Hindlimb muscle (tissue), 1 donor: ENCODE measurements at regions not wholly inside any gene's neighbourhood (a gene's known extent, or its start where the extent isn't known, plus 50 kb on each side); places are given as distances from the start of the nearest gene placed in this dataset.
A peak's percentile ranks its signal among the peaks of the same experiment; 100 is the strongest.

ENCODE experiments used
- DNase-seq: peaks from one replicate; pipeline ENCODE4 v3.0.0-alpha.2; 2013

DNA sequence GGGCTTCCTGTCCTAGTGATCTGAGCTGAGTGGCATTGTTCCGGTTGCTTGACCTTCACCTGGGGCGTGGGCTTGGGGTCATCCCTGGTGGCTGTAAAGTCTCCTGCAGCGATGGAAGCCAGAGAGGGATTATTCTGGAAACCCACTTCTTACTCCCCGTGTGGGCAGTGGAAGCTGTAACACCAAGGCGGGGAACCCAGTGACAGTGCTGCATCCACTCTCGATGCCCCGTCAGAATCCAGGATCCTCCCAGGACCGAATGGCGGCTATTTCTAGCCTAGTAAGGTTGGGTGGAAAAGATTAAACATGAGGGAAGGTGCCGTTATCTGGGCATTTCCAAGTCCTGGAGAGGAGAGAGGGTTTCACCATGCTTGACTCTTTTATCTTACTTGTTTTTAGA is 280.6 kb downstream of the ZNF536 start:
- DNase-seq, result no peak

- DNase-seq, result no peak
Measured at GRCh38 chr19:30651691-30652090, 279.5 kb downstream of the ZNF536 start.

DNA sequence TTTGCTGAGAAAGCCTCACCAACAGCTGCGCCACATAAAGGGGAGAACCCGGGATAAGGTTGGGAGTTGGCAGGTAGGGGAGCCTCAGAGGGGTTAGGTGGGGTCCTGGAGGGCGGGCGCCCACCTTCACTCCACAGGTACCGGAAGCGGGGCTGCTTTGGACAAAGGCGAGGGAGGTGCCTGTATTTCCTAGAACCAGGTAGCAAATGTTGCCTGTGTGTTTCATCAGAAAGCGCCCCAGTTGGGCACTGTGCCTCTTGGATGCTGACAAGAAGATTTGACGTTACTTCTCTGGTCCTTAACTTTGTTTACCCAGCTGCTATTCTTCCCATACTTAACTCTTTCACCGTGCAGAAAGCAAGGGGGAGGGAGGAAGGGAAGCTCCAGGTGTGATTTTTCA is 278.9 kb downstream of the ZNF536 start:
- no peak for DNase-seq

- DNase-seq, result peak; percentile 63
Measured at GRCh38 chr19:30649934-30650614, 277.9 kb downstream of the ZNF536 start.

DNA sequence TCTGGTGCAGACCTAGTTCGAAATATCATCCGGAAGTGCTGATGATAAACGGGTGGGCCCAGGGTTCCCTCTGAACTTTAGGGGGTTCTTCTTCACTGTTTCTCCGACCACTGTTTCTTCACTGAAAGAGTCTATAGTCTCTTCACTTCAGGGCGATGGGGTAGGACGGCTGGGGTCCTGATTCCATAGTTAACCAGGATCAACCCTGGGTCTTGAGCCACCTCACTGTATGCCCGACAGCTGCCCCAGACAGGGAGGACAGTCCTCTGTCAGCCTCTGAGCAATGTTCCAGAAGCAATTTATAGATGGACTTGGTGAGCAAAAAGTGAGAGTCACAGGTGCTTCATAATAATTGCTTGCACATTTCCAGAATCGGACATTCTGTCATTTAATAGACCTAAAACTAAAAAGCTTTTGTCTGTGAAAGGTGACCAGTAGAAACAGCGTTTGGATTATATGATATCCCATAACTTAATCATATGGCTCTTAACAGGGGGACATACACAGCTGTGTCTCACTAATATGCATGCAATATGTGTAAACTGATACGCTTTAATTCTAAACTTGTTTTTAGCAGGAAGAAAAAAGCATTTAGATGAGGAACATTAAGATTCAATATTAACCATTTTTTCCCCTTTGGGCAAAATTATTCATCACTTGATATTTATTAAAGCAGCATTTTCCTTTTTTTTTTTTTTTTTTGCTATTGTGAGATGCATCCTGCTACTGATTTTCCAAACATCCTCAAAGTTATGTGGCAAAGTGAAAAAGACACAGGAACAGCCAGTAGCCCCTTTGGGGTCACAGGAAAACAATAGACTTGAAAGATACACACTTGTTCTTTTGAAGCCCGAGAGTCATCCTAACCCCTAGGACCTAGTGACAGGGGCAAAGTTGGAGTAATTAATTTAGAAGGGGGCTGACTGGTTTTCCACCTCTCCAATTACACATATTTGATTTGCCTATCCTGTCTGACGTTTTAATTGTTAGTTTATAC is 277.0 kb downstream of the ZNF536 start:
- no peak for DNase-seq

DNA sequence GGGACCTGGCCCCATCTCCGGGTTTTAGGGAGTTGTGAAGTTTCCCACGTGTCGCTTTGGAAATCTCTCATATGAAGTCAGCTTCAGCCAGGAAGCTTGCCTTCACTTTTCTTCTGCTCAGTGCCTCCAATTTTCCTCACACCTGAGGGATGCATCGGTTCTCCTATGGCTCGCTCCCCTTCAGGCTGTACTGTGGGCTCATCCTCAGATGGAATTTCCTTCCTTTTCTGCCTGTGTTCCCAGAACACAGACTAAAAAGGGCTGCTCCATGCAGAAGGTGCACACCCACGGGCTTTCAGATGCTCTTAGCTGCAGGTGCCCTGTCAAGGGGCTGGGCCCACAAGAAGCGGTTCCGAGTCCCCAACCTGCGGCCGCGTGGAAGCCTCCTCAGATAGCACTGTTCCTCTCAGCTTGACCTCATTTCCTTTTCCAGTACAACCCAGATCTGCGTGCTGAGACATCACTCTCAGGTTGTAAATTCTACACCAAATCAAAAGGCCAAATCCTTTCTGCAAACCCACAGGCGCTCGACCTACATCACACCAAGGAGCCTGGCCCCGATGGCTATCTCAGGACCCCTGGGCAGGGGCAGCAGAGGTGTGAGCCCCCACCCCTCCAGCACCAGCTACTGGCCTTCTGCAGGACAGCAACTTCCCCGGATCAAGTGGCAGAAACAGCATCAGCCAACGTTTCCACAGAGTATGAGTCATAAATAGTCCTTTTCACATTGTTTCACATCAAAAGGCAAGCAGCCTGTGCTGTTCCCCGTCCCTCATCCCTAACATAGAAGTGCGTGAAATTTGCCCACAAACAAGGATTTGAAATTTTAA is 275.9 kb downstream of the ZNF536 start:
- no peak for DNase-seq

DNA sequence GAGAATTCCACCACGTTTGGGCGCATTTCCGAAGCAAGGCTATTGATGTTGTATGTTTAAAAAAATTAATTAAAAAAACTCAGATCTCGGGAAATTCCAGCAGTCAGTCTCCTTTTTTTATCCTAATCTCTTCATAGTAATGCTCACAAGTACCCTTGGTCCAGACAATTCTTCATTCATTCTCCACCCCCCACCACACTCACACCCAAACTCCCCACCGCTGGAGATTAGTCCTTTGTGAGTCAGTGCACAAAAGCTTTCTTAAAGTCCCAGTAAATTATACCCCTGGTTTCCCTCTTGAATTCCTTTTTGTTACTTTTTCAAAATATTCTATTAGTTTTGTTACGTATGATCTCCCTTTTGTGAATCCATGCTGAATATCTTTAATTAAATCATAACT is 274.6 kb downstream of the ZNF536 start:
- no peak for DNase-seq

GRCh38 chr19:30645946-30646577 is 273.9 kb downstream of the ZNF536 start:
- no peak for DNase-seq

GRCh38 chr19:30640252-30640965 is 268.2 kb downstream of the ZNF536 start:
- peak; percentile 52 for DNase-seq

GRCh38 chr19:30638889-30639288 is 266.7 kb downstream of the ZNF536 start:
- DNase-seq, result no peak

- DNase-seq, result no peak
Measured at GRCh38 chr19:30637926-30638325, 265.7 kb downstream of the ZNF536 start.

DNA sequence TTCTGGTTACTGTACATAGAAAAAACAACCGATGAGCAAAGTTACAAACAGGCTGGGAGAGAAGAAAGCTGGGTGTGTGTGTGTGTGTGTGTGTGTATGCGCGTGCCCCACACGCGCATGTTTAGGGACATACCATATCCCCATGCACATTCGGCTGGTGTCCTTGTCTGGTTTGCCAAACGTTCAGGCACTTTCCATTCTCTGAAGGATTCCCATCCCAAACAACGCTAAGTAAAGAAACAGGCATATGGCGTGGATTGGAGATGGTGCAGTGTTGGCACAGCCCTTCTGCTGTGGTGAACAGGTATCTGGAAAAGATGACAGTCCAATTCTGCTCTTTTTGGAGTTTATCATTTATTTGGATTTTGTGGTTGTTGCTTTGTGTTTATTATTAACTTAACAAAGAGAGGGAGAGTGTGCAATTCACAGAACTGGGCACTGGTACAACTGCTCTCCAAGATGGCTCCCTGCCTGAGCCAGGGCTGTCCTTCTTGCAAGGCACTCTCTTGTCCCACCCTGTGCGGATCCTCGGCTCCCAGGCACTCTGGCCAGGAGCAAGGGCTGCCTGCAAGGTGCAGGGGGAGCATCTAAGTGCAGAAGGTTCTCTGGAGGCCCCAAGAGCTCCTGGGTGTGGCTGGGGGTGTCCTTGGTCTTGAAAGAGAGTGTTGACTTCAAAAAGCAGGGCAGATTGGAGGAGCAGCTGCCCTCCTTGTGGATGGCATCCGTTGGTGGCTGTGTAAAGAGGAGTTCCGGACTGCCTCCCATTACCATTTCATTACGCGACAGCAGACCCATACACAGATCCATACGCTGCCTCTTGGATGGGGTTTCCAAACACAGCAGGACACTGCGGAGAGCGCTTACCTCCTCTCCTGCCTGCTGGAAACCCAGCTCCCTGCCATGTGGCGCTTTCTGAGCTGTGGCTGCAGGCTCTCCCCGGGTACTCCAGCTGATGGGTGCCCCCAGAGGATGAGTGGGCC is 263.1 kb downstream of the ZNF536 start:
- DNase-seq, result no peak

- no peak for DNase-seq
Measured at GRCh38 chr19:30634131-30634830, 262.1 kb downstream of the ZNF536 start.

DNA sequence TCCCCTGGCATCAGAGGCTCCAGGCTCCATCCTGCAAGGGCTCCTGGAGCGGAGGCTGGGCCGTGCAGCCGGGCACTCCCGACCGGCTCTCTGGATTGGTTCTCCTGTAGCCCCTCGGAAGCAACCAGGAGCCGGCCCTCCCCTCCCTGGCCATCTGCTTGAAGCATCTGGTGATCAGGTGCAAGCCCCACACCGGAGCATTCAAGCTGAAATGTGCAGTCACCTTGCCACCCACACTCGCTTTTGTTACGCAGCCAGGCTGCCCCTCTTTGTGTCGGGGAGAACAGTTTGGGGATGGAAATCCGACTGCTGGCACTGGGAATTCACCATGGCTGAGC is 258.8 kb downstream of the ZNF536 start:
- no peak for DNase-seq

DNA sequence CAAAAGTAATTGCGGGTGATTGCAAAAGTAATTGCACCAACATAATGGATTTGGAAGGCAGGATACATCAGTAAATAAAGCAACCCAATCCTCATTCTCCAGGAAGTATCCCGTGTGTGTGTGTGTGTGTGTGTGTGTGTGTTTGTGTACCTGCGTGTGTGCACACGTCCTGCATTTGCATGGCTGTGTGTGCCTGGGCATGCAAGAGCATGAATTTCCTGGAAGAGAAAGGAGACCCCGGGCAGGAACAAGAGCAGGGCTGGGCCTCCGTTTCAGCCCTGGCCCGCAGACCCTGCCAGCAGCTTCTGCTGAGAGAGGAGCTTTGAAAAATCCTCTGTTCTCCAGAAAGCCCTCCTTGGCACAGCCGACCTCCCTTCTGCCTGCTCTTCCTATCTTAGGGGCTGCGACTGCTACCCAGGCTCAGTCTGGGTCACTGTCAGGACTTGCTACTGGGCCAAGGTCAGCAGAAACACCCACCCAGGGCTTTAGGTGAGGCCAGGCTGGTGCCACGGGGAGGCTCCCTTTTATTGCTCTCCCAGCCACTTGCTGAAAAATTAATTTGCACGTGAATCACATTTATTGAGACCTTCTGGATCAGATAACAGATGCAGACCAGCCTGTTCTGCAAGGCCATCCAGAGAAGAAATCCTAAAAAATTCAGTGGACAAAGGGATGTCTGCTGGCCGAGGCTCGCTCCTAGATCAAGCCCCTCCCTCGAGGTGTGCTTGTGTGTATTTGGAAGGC is 258.3 kb downstream of the ZNF536 start:
- DNase-seq, result no peak

DNA sequence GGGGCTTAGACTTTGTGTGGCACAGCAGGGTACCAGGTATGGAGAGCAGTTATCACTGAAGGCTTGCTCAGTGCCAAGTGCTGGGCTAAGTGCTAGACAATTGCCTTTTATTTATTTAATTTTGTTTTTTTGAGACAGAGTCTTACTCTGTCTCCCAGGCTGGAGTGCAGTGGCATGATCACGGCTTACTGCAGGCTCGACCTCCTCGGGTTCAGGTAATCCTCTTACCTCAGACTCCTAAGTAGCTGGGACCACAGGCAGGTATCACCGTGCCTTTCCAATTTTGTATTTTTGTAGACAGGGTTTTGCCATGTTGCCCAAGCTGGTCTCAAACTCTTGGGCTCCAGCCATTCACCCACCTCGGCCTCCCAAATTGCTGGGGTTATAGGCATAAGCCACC is 256.9 kb downstream of the ZNF536 start:
- no peak for DNase-seq

DNA sequence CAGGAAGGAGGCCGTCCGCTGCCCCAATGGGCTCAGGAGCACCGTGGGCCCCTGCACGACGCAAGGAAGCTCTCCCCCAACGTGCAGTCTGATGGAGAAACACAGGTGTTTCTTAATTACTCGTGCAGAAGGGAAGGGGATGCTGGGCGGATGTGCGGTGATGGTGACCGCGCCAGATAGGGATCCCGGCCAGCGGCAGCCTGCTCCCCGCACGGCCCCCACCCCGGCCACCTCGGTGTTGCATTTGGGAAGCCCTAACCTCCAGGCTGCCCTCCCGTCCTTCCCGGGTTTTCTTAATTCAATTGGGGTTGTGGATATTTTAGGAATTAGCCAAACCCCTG is 254.4 kb downstream of the ZNF536 start:
- DNase-seq, result no peak

DNA sequence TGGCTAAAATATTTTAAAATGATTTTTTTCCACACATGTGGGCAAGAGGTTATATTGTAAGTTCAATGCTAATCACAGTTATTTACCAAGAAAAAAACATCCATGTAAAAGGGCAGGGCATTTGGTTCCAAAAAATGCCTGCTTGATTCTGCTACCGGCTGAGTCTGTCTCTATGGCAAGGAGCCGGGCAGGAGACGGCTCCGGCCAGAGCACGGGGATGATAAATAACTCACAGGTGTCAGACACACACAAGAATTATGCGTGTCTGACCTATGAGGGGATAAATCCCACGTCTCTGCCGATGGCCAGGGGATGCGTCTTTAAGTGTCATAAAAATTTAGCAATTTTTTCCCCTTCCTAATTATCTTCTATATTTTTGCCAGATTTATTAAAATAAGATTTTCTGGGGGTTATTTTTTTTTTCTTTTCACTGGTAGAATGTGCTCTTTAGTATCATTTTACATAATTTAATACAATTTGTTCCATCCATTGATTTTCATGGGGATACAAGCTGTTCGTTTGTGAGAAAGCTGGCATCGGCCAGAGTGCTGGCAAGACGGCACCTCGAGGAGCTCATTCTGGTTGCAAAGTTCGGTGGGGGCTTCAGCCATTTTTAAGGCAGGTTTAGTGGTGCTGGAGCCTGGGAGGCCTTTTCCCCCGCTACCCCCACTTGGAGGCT is 253.9 kb downstream of the ZNF536 start:
- no peak for DNase-seq

DNA sequence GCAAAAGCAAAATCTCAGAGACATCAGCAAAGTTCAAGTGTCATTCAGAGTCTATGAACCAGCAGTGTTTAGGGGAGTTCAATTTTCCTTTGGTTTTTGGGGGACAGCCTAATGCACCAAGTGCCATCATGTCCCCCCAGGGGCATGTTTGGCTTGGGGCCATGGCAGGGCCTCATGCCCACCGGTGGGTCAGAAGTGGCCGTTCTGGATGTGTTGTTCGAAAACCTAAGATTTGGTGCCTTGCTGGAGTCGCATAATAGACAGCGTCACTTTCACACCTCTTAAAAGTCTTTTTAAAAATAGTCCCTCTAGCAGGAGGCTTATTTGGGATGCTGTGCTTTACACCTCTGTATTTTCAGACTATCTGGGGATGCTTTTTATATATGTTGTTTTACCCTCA is 250.1 kb downstream of the ZNF536 start:
- no peak for DNase-seq
